ENCODE measurements at regions not wholly inside any gene's neighbourhood (a gene's known extent, or its start where the extent isn't known, plus 50 kb on each side); places are given as distances from the start of the nearest gene placed in this dataset.

GRCh38 chr3:187978433-187979011, 175.4 kb upstream of the LPP start:
- no peak overlapping the region for H3K4me3 ChIP-seq (ENCODE audit: low read depth in 2 of 2, low read length in 1 of 2)
- peaks cover 6% of the 10 kb centered on the region for H3F3A ChIP-seq (replicated peaks; ENCODE audit: insufficient read depth)
- DNase-seq, result no peak
- H2AFZ ChIP-seq (ENCODE audit: low read depth), result no peak overlapping the region
- H3K79me2 ChIP-seq (ENCODE audit: insufficient read depth), result no peaks in the 10 kb centered on the region
- no peaks in the 10 kb centered on the region for H3K27me3 ChIP-seq (ENCODE audit: insufficient read depth)
- POLR2A ChIA-PET, result no interaction called here
- no peak overlapping the region for H3K27ac ChIP-seq (ENCODE audit: low read depth in 2 of 2, low read length in 1 of 2)
- no peaks in the 10 kb centered on the region; a peak in 2 of 4 replicates for H3K4me1 ChIP-seq (ENCODE audit: control insufficient read depth in 1 of 2, insufficient read depth in 2 of 2, low read depth in 1 of 2, low read length in 1 of 2)
- H4K20me1 ChIP-seq (ENCODE audit: insufficient read depth), result no peaks in the 10 kb centered on the region
- 60% methylated on average over 5 of the region's 5 CpGs for WGBS (ENCODE audit: low lambda C conversion rate)
- H3K9ac ChIP-seq, result no peak overlapping the region
- CTCF ChIA-PET, result no interaction called here
- no peaks in the 10 kb centered on the region for H3K9me2 ChIP-seq
- TF ChIP-seq, protein P1, sequence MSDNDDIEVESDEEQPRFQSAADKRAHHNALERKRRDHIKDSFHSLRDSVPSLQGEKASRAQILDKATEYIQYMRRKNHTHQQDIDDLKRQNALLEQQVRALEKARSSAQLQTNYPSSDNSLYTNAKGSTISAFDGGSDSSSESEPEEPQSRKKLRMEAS (IDR thresholded peaks at IDR 0.05; ENCODE audit: low read depth), result no peak
- TF ChIP-seq REST (IDR thresholded peaks at IDR 0.05; ENCODE audit: low read depth, low read length) (no peak), NFIC (IDR thresholded peaks at IDR 0.05; ENCODE audit: borderline replicate concordance) (no peak), SMC3 (IDR thresholded peaks at IDR 0.05; ENCODE audit: low read depth, low read length) (no peak), TEAD4 (IDR thresholded peaks at IDR 0.05; ENCODE audit: borderline replicate concordance, insufficient read depth) (no peak), RXRA (IDR thresholded peaks at IDR 0.05; ENCODE audit: borderline replicate concordance, low read depth) (no peak), TAF1 (IDR thresholded peaks at IDR 0.05; ENCODE audit: borderline replicate concordance, low read depth, low read length) (no peak), SIN3A (IDR thresholded peaks at IDR 0.05; ENCODE audit: borderline replicate concordance, low read depth, low read length) (no peak), EP300 (IDR thresholded peaks at IDR 0.05; ENCODE audit: borderline replicate concordance in 1 of 2, low read depth in 1 of 2, low read length in 1 of 2) (no peak), YY1 (IDR thresholded peaks at IDR 0.05; ENCODE audit: low read depth) (no peak), EZH2phosphoT487 (IDR thresholded peaks at IDR 0.05; ENCODE audit: borderline replicate concordance, low read depth) (no peak), MEF2A (IDR thresholded peaks at IDR 0.05; ENCODE audit: borderline replicate concordance, low read depth) (no peak)
- TF ChIP-seq, protein P2, sequence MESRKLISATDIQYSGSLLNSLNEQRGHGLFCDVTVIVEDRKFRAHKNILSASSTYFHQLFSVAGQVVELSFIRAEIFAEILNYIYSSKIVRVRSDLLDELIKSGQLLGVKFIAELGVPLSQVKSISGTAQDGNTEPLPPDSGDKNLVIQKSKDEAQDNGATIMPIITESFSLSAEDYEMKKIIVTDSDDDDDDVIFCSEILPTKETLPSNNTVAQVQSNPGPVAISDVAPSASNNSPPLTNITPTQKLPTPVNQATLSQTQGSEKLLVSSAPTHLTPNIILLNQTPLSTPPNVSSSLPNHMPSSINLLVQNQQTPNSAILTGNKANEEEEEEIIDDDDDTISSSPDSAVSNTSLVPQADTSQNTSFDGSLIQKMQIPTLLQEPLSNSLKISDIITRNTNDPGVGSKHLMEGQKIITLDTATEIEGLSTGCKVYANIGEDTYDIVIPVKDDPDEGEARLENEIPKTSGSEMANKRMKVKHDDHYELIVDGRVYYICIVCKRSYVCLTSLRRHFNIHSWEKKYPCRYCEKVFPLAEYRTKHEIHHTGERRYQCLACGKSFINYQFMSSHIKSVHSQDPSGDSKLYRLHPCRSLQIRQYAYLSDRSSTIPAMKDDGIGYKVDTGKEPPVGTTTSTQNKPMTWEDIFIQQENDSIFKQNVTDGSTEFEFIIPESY (IDR thresholded peaks at IDR 0.05; ENCODE audit: borderline replicate concordance, low read depth), result no peak
- TF ChIP-seq, protein P3, sequence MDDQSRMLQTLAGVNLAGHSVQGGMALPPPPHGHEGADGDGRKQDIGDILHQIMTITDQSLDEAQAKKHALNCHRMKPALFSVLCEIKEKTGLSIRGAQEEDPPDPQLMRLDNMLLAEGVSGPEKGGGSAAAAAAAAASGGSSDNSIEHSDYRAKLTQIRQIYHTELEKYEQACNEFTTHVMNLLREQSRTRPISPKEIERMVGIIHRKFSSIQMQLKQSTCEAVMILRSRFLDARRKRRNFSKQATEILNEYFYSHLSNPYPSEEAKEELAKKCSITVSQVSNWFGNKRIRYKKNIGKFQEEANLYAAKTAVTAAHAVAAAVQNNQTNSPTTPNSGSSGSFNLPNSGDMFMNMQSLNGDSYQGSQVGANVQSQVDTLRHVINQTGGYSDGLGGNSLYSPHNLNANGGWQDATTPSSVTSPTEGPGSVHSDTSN (IDR thresholded peaks at IDR 0.05), result no peak
- TF ChIP-seq, protein P4, sequence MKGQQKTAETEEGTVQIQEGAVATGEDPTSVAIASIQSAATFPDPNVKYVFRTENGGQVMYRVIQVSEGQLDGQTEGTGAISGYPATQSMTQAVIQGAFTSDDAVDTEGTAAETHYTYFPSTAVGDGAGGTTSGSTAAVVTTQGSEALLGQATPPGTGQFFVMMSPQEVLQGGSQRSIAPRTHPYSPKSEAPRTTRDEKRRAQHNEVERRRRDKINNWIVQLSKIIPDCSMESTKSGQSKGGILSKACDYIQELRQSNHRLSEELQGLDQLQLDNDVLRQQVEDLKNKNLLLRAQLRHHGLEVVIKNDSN (IDR thresholded peaks at IDR 0.05; ENCODE audit: borderline replicate concordance, low read depth), result no peak
- H3K4me2 ChIP-seq, result no peak overlapping the region
- no peaks in the 10 kb centered on the region for H3K9me3 ChIP-seq
- H3K36me3 ChIP-seq (replicated peaks in 1 of 2; ENCODE audit: control insufficient read depth in 1 of 2, insufficient read depth in 2 of 2, low read length in 1 of 2), result no peaks in the 10 kb centered on the region

Measured in SK-N-SH (cell line).